ENCODE measurements at regions not wholly inside any gene's neighbourhood (a gene's known extent, or its start where the extent isn't known, plus 50 kb on each side); places are given as distances from the start of the nearest gene placed in this dataset.

GRCh38 chr15:69627548-69628158 lies 175.0 kb downstream of the RPLP1 start:
- TF ChIP-seq POLR2A (IDR thresholded peaks at IDR 0.05; ENCODE audit: low read length) = no peak
- TF ChIP-seq GATA1 (IDR thresholded peaks at IDR 0.05; ENCODE audit: low read depth, low read length) = no peak
